ENCODE measurements at regions not wholly inside any gene's neighbourhood (a gene's known extent, or its start where the extent isn't known, plus 50 kb on each side); places are given as distances from the start of the nearest gene placed in this dataset.
A peak's percentile ranks its signal among the peaks of the same experiment; 100 is the strongest.

- H4K20me1 ChIP-seq (ENCODE audit: insufficient read depth, low read length), result no peaks in the 10 kb centered on the region
- FAIRE-seq (no peak), DNase-seq (ENCODE audit: low read depth) (no peak)
- H3K4me3 ChIP-seq (ENCODE audit: insufficient read depth, low read depth, low read length), result no peak overlapping the region
- H3K36me3 Mint-ChIP-seq (ENCODE audit: low read depth, unreplicated experiment), result no peaks in the 10 kb centered on the region
- H3K9me3 Mint-ChIP-seq (ENCODE audit: unreplicated experiment), result no peaks in the 10 kb centered on the region
- H3K27me3 Mint-ChIP-seq (ENCODE audit: low read depth, unreplicated experiment), result peaks cover 3% of the 10 kb centered on the region
- H3K27ac Mint-ChIP-seq (ENCODE audit: unreplicated experiment), result no peak overlapping the region
- no peak overlapping the region for H3K4me2 ChIP-seq (ENCODE audit: low read length)
- no peaks in the 10 kb centered on the region for H3K36me3 ChIP-seq (ENCODE audit: insufficient read depth, low read length)
- H3K27me3 ChIP-seq (ENCODE audit: insufficient read depth, low read length), result peaks cover 6% of the 10 kb centered on the region
- no peak overlapping the region for H3K4me3 Mint-ChIP-seq (ENCODE audit: unreplicated experiment)
- H3K79me2 ChIP-seq (ENCODE audit: insufficient read depth, low read length), result no peaks in the 10 kb centered on the region
- H3K27ac ChIP-seq (ENCODE audit: low read depth, low read length), result no peak overlapping the region
- H3K4me1 ChIP-seq (ENCODE audit: insufficient read depth, low read length), result peaks cover 6% of the 10 kb centered on the region
- no peak for TF ChIP-seq EZH2 (IDR thresholded peaks at IDR 0.05; ENCODE audit: insufficient read depth, low read length)
- TF ChIP-seq, protein P1, sequence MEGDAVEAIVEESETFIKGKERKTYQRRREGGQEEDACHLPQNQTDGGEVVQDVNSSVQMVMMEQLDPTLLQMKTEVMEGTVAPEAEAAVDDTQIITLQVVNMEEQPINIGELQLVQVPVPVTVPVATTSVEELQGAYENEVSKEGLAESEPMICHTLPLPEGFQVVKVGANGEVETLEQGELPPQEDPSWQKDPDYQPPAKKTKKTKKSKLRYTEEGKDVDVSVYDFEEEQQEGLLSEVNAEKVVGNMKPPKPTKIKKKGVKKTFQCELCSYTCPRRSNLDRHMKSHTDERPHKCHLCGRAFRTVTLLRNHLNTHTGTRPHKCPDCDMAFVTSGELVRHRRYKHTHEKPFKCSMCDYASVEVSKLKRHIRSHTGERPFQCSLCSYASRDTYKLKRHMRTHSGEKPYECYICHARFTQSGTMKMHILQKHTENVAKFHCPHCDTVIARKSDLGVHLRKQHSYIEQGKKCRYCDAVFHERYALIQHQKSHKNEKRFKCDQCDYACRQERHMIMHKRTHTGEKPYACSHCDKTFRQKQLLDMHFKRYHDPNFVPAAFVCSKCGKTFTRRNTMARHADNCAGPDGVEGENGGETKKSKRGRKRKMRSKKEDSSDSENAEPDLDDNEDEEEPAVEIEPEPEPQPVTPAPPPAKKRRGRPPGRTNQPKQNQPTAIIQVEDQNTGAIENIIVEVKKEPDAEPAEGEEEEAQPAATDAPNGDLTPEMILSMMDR (IDR thresholded peaks at IDR 0.05; ENCODE audit: insufficient read depth, low read depth, low read length), result no peak
- no peak overlapping the region for H3K9ac ChIP-seq (ENCODE audit: low read length)
- no peaks in the 10 kb centered on the region for H3K9me3 ChIP-seq (ENCODE audit: insufficient read depth, low read depth, low read length)
- peaks cover 1% of the 10 kb centered on the region for H3K4me1 Mint-ChIP-seq (ENCODE audit: low read depth, unreplicated experiment)
- H2AFZ ChIP-seq (ENCODE audit: low read depth, low read length), result no peak overlapping the region
Measured at GRCh38 chr2:103159018-103159417, 397.2 kb downstream of the TMEM182 start.

DNA sequence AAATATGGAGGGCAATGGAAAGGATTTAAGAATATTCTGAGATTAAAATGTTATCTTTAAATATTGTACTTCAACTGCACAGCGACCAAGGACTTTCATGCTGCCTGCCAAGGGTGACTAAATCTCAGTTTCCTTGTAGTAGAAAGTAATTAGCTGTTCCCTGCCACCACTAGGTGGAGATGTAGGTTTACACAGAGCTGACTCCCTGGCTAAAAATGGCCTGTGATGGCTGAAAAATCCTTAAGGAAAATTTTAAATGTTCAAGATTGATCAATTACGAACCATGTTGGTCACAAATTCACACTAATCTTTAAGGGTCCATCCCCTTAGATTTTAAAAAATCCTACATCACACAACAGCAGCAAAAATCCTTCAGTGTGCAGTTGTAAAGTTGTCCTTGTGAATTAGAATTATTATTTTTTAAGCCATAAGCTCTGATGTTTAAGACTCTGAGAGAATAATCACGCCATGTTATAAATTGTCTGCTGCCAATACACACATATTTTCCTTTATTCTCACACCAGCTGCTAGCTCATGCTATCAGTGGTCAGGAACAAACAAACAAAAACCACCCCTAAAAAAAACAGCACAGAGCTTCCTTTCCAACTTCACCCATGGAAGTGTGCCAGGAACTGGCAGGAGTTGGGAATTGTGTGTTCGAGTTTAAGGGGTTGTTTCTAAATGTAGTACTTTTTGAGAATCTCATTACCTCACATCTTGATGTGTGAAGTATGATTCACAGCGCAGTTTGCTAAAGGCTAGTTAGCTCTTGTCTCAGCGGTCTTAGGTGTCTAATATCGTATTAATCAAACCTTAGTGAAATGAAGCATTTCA, 399.8 kb downstream of the TMEM182 start:
- Histone ChIP-seq H2AFZ (ENCODE audit: low read depth, low read length) (peak overlapping the region; percentile 1), H3K4me1 (ENCODE audit: insufficient read depth, low read length) (peaks cover 6% of the 10 kb centered on the region), H3K36me3 (ENCODE audit: insufficient read depth, low read length) (no peaks in the 10 kb centered on the region), H3K4me3 (ENCODE audit: insufficient read depth, low read depth, low read length) (no peak overlapping the region), H3K27ac (ENCODE audit: low read depth, low read length) (peak overlapping the region; percentile 22), H3K9me3 (ENCODE audit: insufficient read depth, low read depth, low read length) (no peaks in the 10 kb centered on the region), H3K4me2 (ENCODE audit: low read length) (peak overlapping the region; percentile 12), H3K9ac (ENCODE audit: low read length) (no peak overlapping the region), H4K20me1 (ENCODE audit: insufficient read depth, low read length) (no peaks in the 10 kb centered on the region), H3K27me3 (ENCODE audit: insufficient read depth, low read length) (peaks cover 6% of the 10 kb centered on the region), H3K79me2 (ENCODE audit: insufficient read depth, low read length) (no peaks in the 10 kb centered on the region)
- no peak for TF ChIP-seq EZH2 (IDR thresholded peaks at IDR 0.05; ENCODE audit: insufficient read depth, low read length)
- TF ChIP-seq, protein P1 (IDR thresholded peaks at IDR 0.05; ENCODE audit: insufficient read depth, low read depth, low read length), result peak; percentile 94
- no peak overlapping the region for H3K4me3 Mint-ChIP-seq (ENCODE audit: unreplicated experiment)
- FAIRE-seq (no peak), DNase-seq (ENCODE audit: low read depth) (peak; percentile 39)
- H3K4me1 Mint-ChIP-seq (ENCODE audit: low read depth, unreplicated experiment), result peaks cover 2% of the 10 kb centered on the region
- no peaks in the 10 kb centered on the region for H3K9me3 Mint-ChIP-seq (ENCODE audit: unreplicated experiment)
- H3K27me3 Mint-ChIP-seq (ENCODE audit: low read depth, unreplicated experiment), result peaks cover 3% of the 10 kb centered on the region
- H3K36me3 Mint-ChIP-seq (ENCODE audit: low read depth, unreplicated experiment), result no peaks in the 10 kb centered on the region
- no peak overlapping the region for H3K27ac Mint-ChIP-seq (ENCODE audit: unreplicated experiment)

- Histone ChIP-seq H4K20me1 (ENCODE audit: insufficient read depth, low read length) (no peaks in the 10 kb centered on the region), H3K9me3 (ENCODE audit: insufficient read depth, low read depth, low read length) (no peaks in the 10 kb centered on the region), H3K36me3 (ENCODE audit: insufficient read depth, low read length) (no peaks in the 10 kb centered on the region), H2AFZ (ENCODE audit: low read depth, low read length) (no peak overlapping the region), H3K79me2 (ENCODE audit: insufficient read depth, low read length) (no peaks in the 10 kb centered on the region), H3K27me3 (ENCODE audit: insufficient read depth, low read length) (peaks cover 2% of the 10 kb centered on the region), H3K9ac (ENCODE audit: low read length) (no peak overlapping the region), H3K4me2 (ENCODE audit: low read length) (no peak overlapping the region), H3K4me3 (ENCODE audit: insufficient read depth, low read depth, low read length) (no peak overlapping the region), H3K27ac (ENCODE audit: low read depth, low read length) (no peak overlapping the region), H3K4me1 (ENCODE audit: insufficient read depth, low read length) (peaks cover 6% of the 10 kb centered on the region)
- Mint-ChIP-seq H3K36me3 (ENCODE audit: low read depth, unreplicated experiment) (no peaks in the 10 kb centered on the region), H3K4me1 (ENCODE audit: low read depth, unreplicated experiment) (peaks cover 7% of the 10 kb centered on the region), H3K4me3 (ENCODE audit: unreplicated experiment) (no peak overlapping the region), H3K27me3 (ENCODE audit: low read depth, unreplicated experiment) (peaks cover 3% of the 10 kb centered on the region), H3K9me3 (ENCODE audit: unreplicated experiment) (no peaks in the 10 kb centered on the region), H3K27ac (ENCODE audit: unreplicated experiment) (no peak overlapping the region)
- no peak for TF ChIP-seq EZH2 (IDR thresholded peaks at IDR 0.05; ENCODE audit: insufficient read depth, low read length)
- TF ChIP-seq, protein P1 (IDR thresholded peaks at IDR 0.05; ENCODE audit: insufficient read depth, low read depth, low read length), result no peak
- no peak for DNase-seq (ENCODE audit: low read depth)
- no peak for FAIRE-seq
Measured at GRCh38 chr2:103164748-103165147, 402.9 kb downstream of the TMEM182 start.

Data from astrocyte (in vitro differentiated cells and primary cell).